HEK293 (cell line): ENCODE measurements at regions not wholly inside any gene's neighbourhood (a gene's known extent, or its start where the extent isn't known, plus 50 kb on each side); places are given as distances from the start of the nearest gene placed in this dataset.

Experiments
- CTCF ChIP-seq: fragments of 450-650 bp; formaldehyde crosslinking; IDR thresholded peaks from 2 replicates; pipeline ENCODE4 v1.5.1; 2016; ENCODE audit warnings: missing biosample characterization, missing genetic modification characterization
- KLF10 ChIP-seq: fragments of 450-650 bp; IDR thresholded peaks from 2 replicates; pipeline ENCODE4 v1.5.1; 2018; ENCODE audit warnings: missing biosample characterization, mild to moderate bottlenecking, missing genetic modification characterization
- PATZ1 ChIP-seq: fragments of 450-650 bp; formaldehyde crosslinking; IDR thresholded peaks from 2 replicates; pipeline ENCODE4 v1.5.1; 2016; ENCODE audit warnings: missing biosample characterization, missing genetic modification characterization
- PBX3 ChIP-seq: sonication (generic); formaldehyde crosslinking; IDR thresholded peaks from 2 replicates; pipeline ENCODE4 v1.8.1; 2022; ENCODE audit warnings: mild to moderate bottlenecking, moderate library complexity, missing genetic modification reagents
- PRDM6 ChIP-seq: fragments of 450-650 bp; formaldehyde crosslinking; IDR thresholded peaks from 2 replicates; pipeline ENCODE4 v1.5.1; 2017; ENCODE audit warnings: missing biosample characterization, missing genetic modification characterization
- REST ChIP-seq: fragments of 450-650 bp; formaldehyde crosslinking; IDR thresholded peaks from 2 replicates; pipeline ENCODE4 v1.5.1; 2016; ENCODE audit warnings: missing biosample characterization, missing genetic modification characterization
- SP2 ChIP-seq: fragments of 450-650 bp; formaldehyde crosslinking; IDR thresholded peaks from 2 replicates; pipeline ENCODE4 v1.5.1; 2016; ENCODE audit warnings: missing biosample characterization, missing genetic modification characterization
- ZBTB21 ChIP-seq: fragments of 450-650 bp; formaldehyde crosslinking; IDR thresholded peaks from 2 replicates; pipeline ENCODE4 v1.5.1; 2017; ENCODE audit warnings: missing biosample characterization, missing genetic modification characterization
- ZNF10 ChIP-seq: fragments of 450-650 bp; formaldehyde crosslinking; IDR thresholded peaks from 2 replicates; pipeline ENCODE4 v1.5.1; 2017; ENCODE audit warnings: missing biosample characterization, missing genetic modification characterization
- ZNF274 ChIP-seq, 2 experiments: fragments of 200-500 bp in 1 of 2; fragments of 450-650 bp in 1 of 2; sonication (Bioruptor generic) in 1 of 2; formaldehyde crosslinking in 1 of 2; IDR thresholded peaks; 2 replicates each; pipeline versions ENCODE4 v1.5.1 to v1.6.1; 2014 to 2016; ENCODE audit warnings: borderline replicate concordance in 1 of 2, inconsistent platforms in 1 of 2, low read length in 1 of 2, missing biosample characterization in 1 of 2, missing genetic modification characterization in 1 of 2
- ZNF514 ChIP-seq: fragments of 450-650 bp; formaldehyde crosslinking; IDR thresholded peaks from 2 replicates; pipeline ENCODE4 v1.5.1; 2016; ENCODE audit warnings: missing biosample characterization, missing genetic modification characterization
- ZNF580 ChIP-seq: fragments of 450-650 bp; formaldehyde crosslinking; IDR thresholded peaks from 2 replicates; pipeline ENCODE4 v1.5.1; 2016; ENCODE audit warnings: missing biosample characterization, missing genetic modification characterization
- ZNF747 ChIP-seq: fragments of 450-650 bp; formaldehyde crosslinking; IDR thresholded peaks from 2 replicates; pipeline ENCODE4 v1.5.1; 2016; ENCODE audit warnings: missing biosample characterization, missing genetic modification characterization
- ZNF785 ChIP-seq: fragments of 450-650 bp; formaldehyde crosslinking; IDR thresholded peaks from 2 replicates; pipeline ENCODE4 v1.5.1; 2016; ENCODE audit warnings: missing biosample characterization, missing genetic modification characterization

- TF ChIP-seq ZNF10 (tag by site-specific recombination), result no peak
- TF ChIP-seq CTCF (tag by site-specific recombination), result no peak
- TF ChIP-seq KLF10, result no peak
- TF ChIP-seq PATZ1 (tag by site-specific recombination), result no peak
- TF ChIP-seq ZBTB21 (tag by site-specific recombination), result no peak
- no peak for TF ChIP-seq PBX3 (CRISPR knock-in tag)
- TF ChIP-seq SP2 (tag by site-specific recombination), result no peak
- no peak for TF ChIP-seq ZNF580 (tag by site-specific recombination)
- TF ChIP-seq REST (tag by site-specific recombination), result no peak
- TF ChIP-seq ZNF514 (tag by site-specific recombination), result no peak
- no peak for TF ChIP-seq ZNF274 (IDR thresholded peaks at IDR 0.05; ENCODE audit: low read length)
- no peak for TF ChIP-seq ZNF274 (tag by site-specific recombination; IDR thresholded peaks at IDR 0.05; ENCODE audit: borderline replicate concordance)
- TF ChIP-seq ZNF747, result no peak
- TF ChIP-seq ZNF785 (tag by site-specific recombination), result no peak
- no peak for TF ChIP-seq PRDM6
Observed at GRCh38 chr5:143484601-143485000, 81.1 kb upstream of the NR3C1 start.
